ENCODE measurements at regions not wholly inside any gene's neighbourhood (a gene's known extent, or its start where the extent isn't known, plus 50 kb on each side); places are given as distances from the start of the nearest gene placed in this dataset.

- Histone ChIP-seq H4K20me1 (ENCODE audit: insufficient read depth, low read length) (no peaks in the 10 kb centered on the region), H3K27ac (ENCODE audit: low read depth, low read length, poor library complexity, severe bottlenecking) (no peak overlapping the region), H3K36me3 (ENCODE audit: insufficient read depth, low read length) (no peaks in the 10 kb centered on the region), H3K4me2 (ENCODE audit: low read length) (no peak overlapping the region), H3K9me2 (ENCODE audit: insufficient read depth, low read length) (no peaks in the 10 kb centered on the region), H2AFZ (ENCODE audit: low read length) (no peak overlapping the region; the same call in 1 of the 2 replicates), H3K4me3 (ENCODE audit: low read depth, low read length, poor library complexity, severe bottlenecking) (no peak overlapping the region), H3K9me3 (ENCODE audit: low read length) (no peaks in the 10 kb centered on the region), H3K4me1 (ENCODE audit: insufficient read depth, low read length, poor library complexity, severe bottlenecking) (peaks cover 2% of the 10 kb centered on the region), H3K79me2 (ENCODE audit: insufficient read depth, low read depth, low read length) (no peaks in the 10 kb centered on the region)
- DNase-seq (ENCODE audit: low spot score) = no peak
- TF ChIP-seq EZH2phosphoT487 (IDR thresholded peaks at IDR 0.05; ENCODE audit: borderline replicate concordance, low read depth, low read length) = no peak
- TF ChIP-seq, protein P1, sequence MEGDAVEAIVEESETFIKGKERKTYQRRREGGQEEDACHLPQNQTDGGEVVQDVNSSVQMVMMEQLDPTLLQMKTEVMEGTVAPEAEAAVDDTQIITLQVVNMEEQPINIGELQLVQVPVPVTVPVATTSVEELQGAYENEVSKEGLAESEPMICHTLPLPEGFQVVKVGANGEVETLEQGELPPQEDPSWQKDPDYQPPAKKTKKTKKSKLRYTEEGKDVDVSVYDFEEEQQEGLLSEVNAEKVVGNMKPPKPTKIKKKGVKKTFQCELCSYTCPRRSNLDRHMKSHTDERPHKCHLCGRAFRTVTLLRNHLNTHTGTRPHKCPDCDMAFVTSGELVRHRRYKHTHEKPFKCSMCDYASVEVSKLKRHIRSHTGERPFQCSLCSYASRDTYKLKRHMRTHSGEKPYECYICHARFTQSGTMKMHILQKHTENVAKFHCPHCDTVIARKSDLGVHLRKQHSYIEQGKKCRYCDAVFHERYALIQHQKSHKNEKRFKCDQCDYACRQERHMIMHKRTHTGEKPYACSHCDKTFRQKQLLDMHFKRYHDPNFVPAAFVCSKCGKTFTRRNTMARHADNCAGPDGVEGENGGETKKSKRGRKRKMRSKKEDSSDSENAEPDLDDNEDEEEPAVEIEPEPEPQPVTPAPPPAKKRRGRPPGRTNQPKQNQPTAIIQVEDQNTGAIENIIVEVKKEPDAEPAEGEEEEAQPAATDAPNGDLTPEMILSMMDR (conservative IDR thresholded peaks at IDR 0.05; ENCODE audit: low read length) = no peak
- intact Hi-C loops (cut with micrococcal nuclease; ENCODE audit: unreplicated experiment) = loop anchor here (5.0 kb wide), 3 partner anchors 120 to 285 kb away; no protein-coding TSS in a partner anchor
- no TSS peak for BruUV-seq (replicated peaks)
- ChIA-PET POLR2A (interaction anchor here (0.8 to 1.8 kb wide), 7 partner anchors 9 to 336 kb away, joined by 3 to 6 read pairs (median 4); no protein-coding TSS in a partner anchor), CTCF (ENCODE audit: unreplicated experiment) (interaction anchor here (1.1 to 1.5 kb wide), 3 partner anchors 9 to 298 kb away, joined by 3 read pairs; no protein-coding TSS in a partner anchor)
These were observed 191.2 kb upstream of the SAMSN1 start for GRCh38 chr21:14737284-14737691.

GRCh38 chr21:14736672-14737071 lies 190.6 kb upstream of the SAMSN1 start:
- Histone ChIP-seq H3K4me1 (ENCODE audit: insufficient read depth, low read length, poor library complexity, severe bottlenecking) (peaks cover 2% of the 10 kb centered on the region), H3K9me2 (ENCODE audit: insufficient read depth, low read length) (no peaks in the 10 kb centered on the region), H3K27ac (ENCODE audit: low read depth, low read length, poor library complexity, severe bottlenecking) (no peak overlapping the region), H3K4me2 (ENCODE audit: low read length) (no peak overlapping the region), H3K9me3 (ENCODE audit: low read length) (no peaks in the 10 kb centered on the region), H2AFZ (ENCODE audit: low read length) (no peak overlapping the region), H3K4me3 (ENCODE audit: low read depth, low read length, poor library complexity, severe bottlenecking) (no peak overlapping the region), H3K79me2 (ENCODE audit: insufficient read depth, low read depth, low read length) (no peaks in the 10 kb centered on the region), H4K20me1 (ENCODE audit: insufficient read depth, low read length) (no peaks in the 10 kb centered on the region), H3K36me3 (ENCODE audit: insufficient read depth, low read length) (no peaks in the 10 kb centered on the region)
- TF ChIP-seq, protein P1 (conservative IDR thresholded peaks at IDR 0.05; ENCODE audit: low read length) = no peak
- no peak for TF ChIP-seq EZH2phosphoT487 (IDR thresholded peaks at IDR 0.05; ENCODE audit: borderline replicate concordance, low read depth, low read length)
- ChIA-PET POLR2A (interaction anchor here (0.7 to 1.8 kb wide), 6 partner anchors 9 to 60 kb away, joined by 3 to 6 read pairs (median 3); no protein-coding TSS in a partner anchor), CTCF (ENCODE audit: unreplicated experiment) (interaction anchor here (0.8 to 1.5 kb wide), 3 partner anchors 8 to 297 kb away, joined by 3 to 5 read pairs (median 3); no protein-coding TSS in a partner anchor)
- no peak for DNase-seq (ENCODE audit: low spot score)
- BruUV-seq (replicated peaks) = no TSS peak
- intact Hi-C loops (cut with micrococcal nuclease; ENCODE audit: unreplicated experiment) = loop anchor here (5.0 kb wide), 3 partner anchors 119 to 284 kb away; no protein-coding TSS in a partner anchor

- no TSS peak for BruUV-seq (replicated peaks)
- POLR2A ChIA-PET = interaction anchor here (0.8 to 1.8 kb wide), 8 partner anchors 10 to 51 kb away, joined by 3 to 6 read pairs (median 3); no protein-coding TSS in a partner anchor
- H3K9me2 ChIP-seq (ENCODE audit: insufficient read depth, low read length) = no peaks in the 10 kb centered on the region
- no peak overlapping the region for H2AFZ ChIP-seq (ENCODE audit: low read length)
- H4K20me1 ChIP-seq (ENCODE audit: insufficient read depth, low read length) = no peaks in the 10 kb centered on the region
- H3K27ac ChIP-seq (ENCODE audit: low read depth, low read length, poor library complexity, severe bottlenecking) = no peak overlapping the region
- H3K4me2 ChIP-seq (ENCODE audit: low read length) = no peak overlapping the region
- no peaks in the 10 kb centered on the region for H3K79me2 ChIP-seq (ENCODE audit: insufficient read depth, low read depth, low read length)
- H3K4me3 ChIP-seq (ENCODE audit: low read depth, low read length, poor library complexity, severe bottlenecking) = no peak overlapping the region
- intact Hi-C loops (cut with micrococcal nuclease; ENCODE audit: unreplicated experiment) = loop anchor here (5.0 kb wide), 3 partner anchors 119 to 284 kb away; no protein-coding TSS in a partner anchor
- H3K36me3 ChIP-seq (ENCODE audit: insufficient read depth, low read length) = no peaks in the 10 kb centered on the region
- peak; percentile 3 for DNase-seq (ENCODE audit: low spot score)
- peaks cover 2% of the 10 kb centered on the region for H3K4me1 ChIP-seq (ENCODE audit: insufficient read depth, low read length, poor library complexity, severe bottlenecking)
- no peak for TF ChIP-seq EZH2phosphoT487 (IDR thresholded peaks at IDR 0.05; ENCODE audit: borderline replicate concordance, low read depth, low read length)
- TF ChIP-seq, protein P1 (conservative IDR thresholded peaks at IDR 0.05; ENCODE audit: low read length) = no peak
- no peaks in the 10 kb centered on the region for H3K9me3 ChIP-seq (ENCODE audit: low read length)
- CTCF ChIA-PET (ENCODE audit: unreplicated experiment) = interaction anchor here (0.8 to 1.0 kb wide), 2 partner anchors 8 to 9 kb away, joined by 3 to 5 read pairs; no protein-coding TSS in a partner anchor
These were observed 190.0 kb upstream of the SAMSN1 start for GRCh38 chr21:14736162-14736561.
